ENCODE measurements at regions not wholly inside any gene's neighbourhood (a gene's known extent, or its start where the extent isn't known, plus 50 kb on each side); places are given as distances from the start of the nearest gene placed in this dataset.

- no peak for ATAC-seq
- no peak for DNase-seq
- intact Hi-C loops (cut with DNase I; ENCODE audit: low total_unique reads) = no loop called here
Measured at GRCh38 chr1:11352816-11353799, 80.1 kb downstream of the UBIAD1 start.

GRCh38 chr1:11354893-11355553, 82.0 kb downstream of the UBIAD1 start:
- no peak for DNase-seq
- Histone ChIP-seq H3K9me3 (peaks cover 0 to 4% (median 0%) of the 10 kb centered on the region in 3 donors), H3K4me1 (no peaks in the 10 kb centered on the region), H3K36me3 (no peaks in the 10 kb centered on the region), H3K27me3 (peaks cover 26 to 28% (median 27%) of the 10 kb centered on the region in 3 donors), H3K4me3 (no peak overlapping the region), H3K27ac (no peak overlapping the region)
- TF ChIP-seq CTCF (IDR thresholded peaks at IDR 0.05 in 4 of 5, conservative IDR thresholded peaks at IDR 0.05 in 1 of 5) (no peak), POLR2A (IDR thresholded peaks at IDR 0.05) (no peak)
- intact Hi-C loops (cut with DNase I; ENCODE audit: low total_unique reads) = no loop called here
- no peak for ATAC-seq
- in situ Hi-C loops (cut with MboI; ENCODE audit: low sequenced_read_pairs in 4 of 4) = no loop called here

More at GRCh38 chr1:11352816-11353799, 80.1 kb downstream of the UBIAD1 start:
- Histone ChIP-seq H3K27me3 (peaks cover 26 to 28% (median 27%) of the 10 kb centered on the region in 3 donors), H3K9me3 (peaks cover 0 to 6% (median 0%) of the 10 kb centered on the region in 3 donors), H3K4me1 (no peaks in the 10 kb centered on the region), H3K27ac (no peak overlapping the region), H3K4me3 (no peak overlapping the region), H3K36me3 (no peaks in the 10 kb centered on the region)
- in situ Hi-C loops (cut with MboI; ENCODE audit: low sequenced_read_pairs in 4 of 4) = no loop called here
- TF ChIP-seq CTCF (IDR thresholded peaks at IDR 0.05 in 4 of 5, conservative IDR thresholded peaks at IDR 0.05 in 1 of 5) = no peak
- TF ChIP-seq POLR2A (IDR thresholded peaks at IDR 0.05) = no peak

- intact Hi-C loops (cut with DNase I; ENCODE audit: low total_unique reads) = no loop called here
- Histone ChIP-seq H3K9me3 (no peaks in the 10 kb centered on the region), H3K27me3 (peaks cover 23 to 27% (median 26%) of the 10 kb centered on the region in 3 donors), H3K36me3 (no peaks in the 10 kb centered on the region), H3K4me3 (no peak overlapping the region), H3K27ac (no peak overlapping the region), H3K4me1 (no peaks in the 10 kb centered on the region)
- ATAC-seq (no peak), DNase-seq (no peak)
- in situ Hi-C loops (cut with MboI; ENCODE audit: low sequenced_read_pairs in 4 of 4) = no loop called here
- TF ChIP-seq CTCF (IDR thresholded peaks at IDR 0.05 in 4 of 5, conservative IDR thresholded peaks at IDR 0.05 in 1 of 5) = no peak
- TF ChIP-seq POLR2A (IDR thresholded peaks at IDR 0.05) = no peak
Measured at GRCh38 chr1:11355559-11356475, 82.8 kb downstream of the UBIAD1 start.

- in situ Hi-C loops (cut with MboI; ENCODE audit: low sequenced_read_pairs in 4 of 4) (no loop called here), intact Hi-C loops (cut with DNase I; ENCODE audit: low total_unique reads) (no loop called here)
- H3K36me3 ChIP-seq = no peaks in the 10 kb centered on the region
- H3K4me3 ChIP-seq = no peak overlapping the region
- no peaks in the 10 kb centered on the region for H3K4me1 ChIP-seq
- peaks cover 21 to 27% (median 26%) of the 10 kb centered on the region in 3 donors for H3K27me3 ChIP-seq
- no peaks in the 10 kb centered on the region for H3K9me3 ChIP-seq
- DNase-seq (no peak), ATAC-seq (no peak)
- TF ChIP-seq CTCF (IDR thresholded peaks at IDR 0.05 in 4 of 5, conservative IDR thresholded peaks at IDR 0.05 in 1 of 5) (no peak), POLR2A (IDR thresholded peaks at IDR 0.05) (no peak)
- H3K27ac ChIP-seq = no peak overlapping the region
Measured at GRCh38 chr1:11357276-11357675, 84.3 kb downstream of the UBIAD1 start.
